ENCODE measurements at regions not wholly inside any gene's neighbourhood (a gene's known extent, or its start where the extent isn't known, plus 50 kb on each side); places are given as distances from the start of the nearest gene placed in this dataset.

DNA sequence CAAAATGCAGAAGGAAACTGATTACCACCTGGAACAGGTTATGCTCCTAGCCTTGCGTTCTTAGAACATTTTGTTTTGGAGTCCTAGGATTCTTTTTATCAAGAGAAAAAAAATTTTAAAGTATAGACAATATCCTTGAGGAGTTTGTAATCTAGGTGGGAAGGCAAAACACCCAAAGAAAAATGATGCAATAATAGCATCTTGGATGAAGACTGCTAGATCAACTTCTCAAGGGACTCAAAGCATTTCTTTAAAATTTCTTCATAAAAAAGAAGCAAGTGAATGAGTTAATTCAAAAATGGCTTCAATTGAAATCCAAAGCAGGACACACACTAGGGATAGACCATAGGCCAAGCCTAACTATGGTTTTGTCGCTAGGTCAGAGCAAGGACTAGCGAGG lies 515.8 kb upstream of the ZFHX3 start:
- no peak for DNase-seq

- no peak for DNase-seq
Observed at GRCh38 chr16:73560497-73560896, 512.6 kb upstream of the ZFHX3 start.

- no peak for DNase-seq
Observed at GRCh38 chr16:73558219-73558618, 510.3 kb upstream of the ZFHX3 start.

DNA sequence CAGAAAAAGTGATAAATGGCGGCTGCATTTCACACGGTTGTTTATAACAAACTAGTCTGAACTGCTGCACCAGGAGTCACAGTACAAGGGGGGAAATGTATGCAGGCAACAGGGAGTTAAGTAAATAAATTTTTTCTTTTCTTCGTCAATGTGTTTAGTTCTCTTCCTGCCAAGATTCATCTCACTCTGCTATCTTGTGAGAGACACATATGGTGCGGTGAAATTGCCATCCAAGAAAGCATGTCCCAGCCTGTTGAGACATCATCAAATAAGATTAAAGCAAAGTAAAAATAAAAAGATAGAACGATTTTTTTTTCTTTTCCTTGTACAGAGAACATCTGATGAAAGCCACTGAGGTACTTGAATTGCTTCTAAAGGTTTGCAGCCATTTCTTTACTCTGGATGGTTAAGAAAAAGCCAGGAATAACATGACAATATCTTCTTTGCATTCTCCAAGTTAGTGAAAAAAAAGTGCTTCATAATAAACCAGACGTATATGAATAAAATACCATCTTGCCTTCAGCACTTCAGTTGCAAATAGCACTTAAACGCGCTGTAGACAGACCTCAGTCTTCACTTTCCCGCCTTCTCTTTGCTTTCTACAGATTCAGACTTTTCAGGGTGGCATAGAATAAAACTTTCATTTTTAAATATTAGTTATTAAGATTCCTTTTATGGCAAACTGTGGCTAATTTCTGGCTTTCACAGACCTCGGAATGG lies 506.2 kb upstream of the ZFHX3 start:
- DNase-seq: no peak

DNA sequence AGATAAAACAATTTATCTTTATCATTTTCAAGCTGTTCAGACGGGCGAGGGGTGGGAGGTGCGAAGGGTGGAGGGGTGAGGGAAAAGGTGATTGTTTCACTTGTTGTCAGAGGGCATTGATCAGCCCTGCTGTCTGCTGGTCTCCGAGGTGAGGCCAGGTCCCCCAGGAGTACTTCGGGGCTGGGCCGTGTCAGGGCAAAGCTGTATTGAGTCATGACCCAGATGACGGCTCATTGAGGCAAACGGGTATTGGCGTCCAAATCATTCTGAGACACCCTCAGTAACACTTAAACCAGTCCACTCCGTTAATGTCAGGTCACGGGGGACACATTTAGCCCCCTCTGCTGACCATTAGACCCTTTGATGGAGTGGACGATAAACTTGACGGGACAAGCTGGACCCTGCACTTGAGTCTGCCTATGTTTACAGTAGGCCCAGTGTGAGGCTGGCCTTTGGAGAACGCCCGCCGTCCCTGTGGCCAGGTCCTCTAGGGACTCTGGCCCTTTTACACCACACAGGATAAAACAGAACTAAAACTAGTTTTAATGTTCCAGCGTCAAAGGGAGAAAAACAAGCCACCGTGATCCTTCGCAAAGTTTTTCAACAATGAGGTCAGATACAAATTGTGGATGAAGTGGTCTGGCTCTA lies 502.2 kb upstream of the ZFHX3 start:
- no peak for DNase-seq

GRCh38 chr16:73547552-73548403 lies 499.9 kb upstream of the ZFHX3 start:
- no peak for DNase-seq

- no peak for DNase-seq
Observed at GRCh38 chr16:73546341-73546845, 498.5 kb upstream of the ZFHX3 start.

DNA sequence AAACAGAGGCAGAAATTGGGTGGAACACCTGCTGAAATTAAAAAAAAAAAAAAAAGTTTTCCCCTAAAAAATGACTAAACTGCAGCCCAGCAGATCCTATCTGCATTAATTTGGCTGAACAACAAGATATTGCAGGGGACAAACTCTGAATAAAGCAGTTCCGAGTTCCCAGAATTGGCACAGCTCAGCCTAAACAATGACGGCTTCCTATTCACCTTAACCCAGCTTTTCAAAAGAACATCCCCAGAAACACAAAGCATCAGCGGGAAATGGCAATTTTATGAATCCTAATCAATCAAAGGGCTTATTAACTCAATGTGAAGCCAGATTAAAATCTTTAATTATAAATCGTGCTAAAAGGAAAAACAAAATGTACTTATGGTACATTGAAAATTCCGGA lies 497.8 kb upstream of the ZFHX3 start:
- DNase-seq: no peak

GRCh38 chr16:73545290-73545689 lies 497.4 kb upstream of the ZFHX3 start:
- no peak for DNase-seq

DNA sequence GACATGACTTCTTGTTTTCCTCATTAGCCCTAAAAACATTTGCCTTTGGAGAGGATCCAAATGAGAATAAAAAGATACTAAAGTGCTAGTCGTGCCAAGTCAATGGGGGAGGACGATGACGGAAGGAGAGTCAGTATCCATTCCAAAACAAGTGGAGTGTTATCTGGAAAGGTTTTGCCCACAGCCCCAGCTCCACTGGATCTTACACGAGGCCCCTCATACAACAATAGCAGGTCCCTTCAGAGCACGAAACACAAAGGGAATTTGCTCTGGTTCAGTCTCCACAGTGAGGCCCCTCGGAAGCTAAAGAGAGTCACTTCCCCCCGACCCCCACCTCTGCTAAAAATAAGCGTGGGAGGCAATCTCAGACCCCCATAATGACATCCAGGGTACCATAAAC lies 496.9 kb upstream of the ZFHX3 start:
- no peak for DNase-seq

GRCh38 chr16:73543970-73544599 lies 496.2 kb upstream of the ZFHX3 start:
- DNase-seq: no peak

GRCh38 chr16:73543331-73543969 lies 495.5 kb upstream of the ZFHX3 start:
- DNase-seq: no peak

GRCh38 chr16:73542885-73543284 lies 495.0 kb upstream of the ZFHX3 start:
- DNase-seq: no peak

GRCh38 chr16:73537921-73538320 lies 490.0 kb upstream of the ZFHX3 start:
- DNase-seq: no peak

- no peak for DNase-seq
Observed at GRCh38 chr16:73536931-73537330, 489.0 kb upstream of the ZFHX3 start.

- no peak for DNase-seq
Observed at GRCh38 chr16:73531021-73531420, 483.1 kb upstream of the ZFHX3 start.

GRCh38 chr16:73530529-73530928 lies 482.6 kb upstream of the ZFHX3 start:
- no peak for DNase-seq

- DNase-seq: no peak
Observed at GRCh38 chr16:73529303-73530012, 481.5 kb upstream of the ZFHX3 start.

- no peak for DNase-seq
Observed at GRCh38 chr16:73527187-73527586, 479.3 kb upstream of the ZFHX3 start.

DNA sequence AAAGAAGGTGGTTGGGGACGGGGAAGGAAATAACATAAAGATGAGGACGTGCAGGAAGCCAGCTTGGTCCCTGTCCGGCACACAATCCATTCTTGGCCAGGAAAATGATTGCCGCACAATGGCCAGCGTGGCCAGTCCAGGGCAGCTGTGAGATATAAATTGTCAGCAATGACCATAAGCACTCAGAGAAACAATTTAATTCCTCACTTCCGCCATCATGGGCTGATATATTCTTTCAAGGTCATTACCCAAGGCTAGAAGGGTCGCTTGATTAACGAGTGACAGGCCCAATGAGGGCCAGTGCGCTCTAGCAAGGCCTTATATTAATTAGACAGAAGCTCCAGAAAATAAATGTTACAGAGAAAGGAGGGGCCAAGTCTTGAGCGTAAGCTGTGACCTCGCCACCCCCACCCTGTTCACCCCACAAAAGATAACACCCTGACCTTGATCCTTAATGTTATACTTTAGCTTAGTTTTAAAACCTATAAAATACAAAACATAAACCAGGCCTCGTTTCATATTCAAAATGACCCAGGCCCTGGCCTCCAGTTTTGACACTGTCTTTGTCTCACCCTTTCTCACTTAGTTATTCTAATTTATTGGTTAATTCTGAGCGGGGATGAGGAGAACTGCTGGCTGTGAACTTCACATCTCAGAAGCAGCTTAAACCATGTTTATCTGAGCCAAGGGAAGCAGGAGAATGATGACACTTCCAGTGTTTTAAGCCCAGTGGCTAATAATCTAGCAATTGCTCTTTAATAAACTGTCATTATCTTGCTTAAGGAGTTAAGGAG lies 478.3 kb upstream of the ZFHX3 start:
- DNase-seq: no peak

GRCh38 chr16:73523209-73523608 lies 475.3 kb upstream of the ZFHX3 start:
- no peak for DNase-seq

Measured in stimulated activated naive CD4-positive, alpha-beta T cell treated with Interleukin-2 at 50 U/mL for 16 hours (primary cell).